ENCODE measurements at regions not wholly inside any gene's neighbourhood (a gene's known extent, or its start where the extent isn't known, plus 50 kb on each side); places are given as distances from the start of the nearest gene placed in this dataset.

GRCh38 chr6:164085091-164086075 is 670.9 kb downstream of the QKI start:
- TF ChIP-seq POLR2A (IDR thresholded peaks at IDR 0.05) (no peak), CTCF (IDR thresholded peaks at IDR 0.05) (no peak)
